OCI-LY7 (cell line): ENCODE measurements at regions not wholly inside any gene's neighbourhood (a gene's known extent, or its start where the extent isn't known, plus 50 kb on each side); places are given as distances from the start of the nearest gene placed in this dataset.

Experiments
- EZH2phosphoT487 ChIP-seq: fragments of 200-600 bp; sonication (generic); IDR thresholded peaks from 2 replicates; pipeline ENCODE4 v1.6.1; 2018; ENCODE audit warnings: low read depth, borderline replicate concordance, mild to moderate bottlenecking, mixed run types, antibody characterized with exemption, low read length, moderate library complexity, mixed read lengths
- TF ChIP-seq, protein P1 (sequence below): fragments of 200-600 bp; sonication (generic); conservative IDR thresholded peaks from 2 replicates; pipeline ENCODE4 v1.5.1; 2014; ENCODE audit warnings: mild to moderate bottlenecking, antibody characterized with exemption, low read length, moderate library complexity, mixed read lengths

DNA sequence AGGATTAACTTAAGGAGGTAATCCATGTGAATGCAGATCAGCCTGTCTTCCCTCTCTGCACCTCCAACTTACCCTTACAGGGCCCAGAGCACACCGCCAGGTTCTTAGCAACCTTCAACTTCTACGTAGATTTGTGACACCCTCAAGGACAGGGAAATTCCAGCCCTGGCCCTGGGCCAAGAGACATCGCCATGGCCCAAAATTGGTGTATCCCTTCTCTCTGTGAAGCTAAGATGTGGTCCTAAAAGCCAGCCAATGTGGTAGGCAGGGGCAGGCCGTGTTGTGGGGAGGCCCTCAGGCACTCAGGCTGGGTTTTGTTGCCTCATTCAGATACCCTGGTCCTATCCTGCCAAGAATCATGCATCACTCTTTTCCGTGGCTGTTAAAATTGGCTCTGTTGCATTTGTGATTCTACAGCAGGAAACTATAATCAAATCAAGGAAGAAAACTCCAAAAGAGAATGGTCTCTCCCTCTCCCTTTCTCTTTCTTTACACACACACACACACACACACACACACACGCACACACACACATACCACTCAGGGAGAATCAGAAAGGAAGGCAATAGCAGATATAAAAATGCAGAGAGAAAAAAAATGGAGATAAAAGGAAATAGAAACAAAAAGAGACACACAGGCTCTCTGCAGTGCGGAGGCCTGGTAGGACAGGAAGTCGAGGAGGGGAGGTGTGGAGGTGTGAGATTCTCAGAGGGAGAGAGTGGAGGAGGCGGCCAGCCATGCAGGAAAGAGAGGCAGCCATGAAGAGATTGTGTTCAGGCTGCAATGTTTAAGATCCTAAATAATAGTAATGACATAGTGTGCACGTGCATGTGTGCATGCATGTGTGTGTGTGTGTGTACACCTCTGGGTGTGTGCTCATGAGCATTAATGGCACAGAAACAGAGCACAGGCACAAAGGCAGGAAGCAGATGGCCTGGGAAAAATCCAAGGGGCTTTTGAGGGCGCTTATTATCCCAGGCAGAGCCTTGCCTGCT lies 201.8 kb upstream of the LRFN2 start:
- TF ChIP-seq, protein P1, sequence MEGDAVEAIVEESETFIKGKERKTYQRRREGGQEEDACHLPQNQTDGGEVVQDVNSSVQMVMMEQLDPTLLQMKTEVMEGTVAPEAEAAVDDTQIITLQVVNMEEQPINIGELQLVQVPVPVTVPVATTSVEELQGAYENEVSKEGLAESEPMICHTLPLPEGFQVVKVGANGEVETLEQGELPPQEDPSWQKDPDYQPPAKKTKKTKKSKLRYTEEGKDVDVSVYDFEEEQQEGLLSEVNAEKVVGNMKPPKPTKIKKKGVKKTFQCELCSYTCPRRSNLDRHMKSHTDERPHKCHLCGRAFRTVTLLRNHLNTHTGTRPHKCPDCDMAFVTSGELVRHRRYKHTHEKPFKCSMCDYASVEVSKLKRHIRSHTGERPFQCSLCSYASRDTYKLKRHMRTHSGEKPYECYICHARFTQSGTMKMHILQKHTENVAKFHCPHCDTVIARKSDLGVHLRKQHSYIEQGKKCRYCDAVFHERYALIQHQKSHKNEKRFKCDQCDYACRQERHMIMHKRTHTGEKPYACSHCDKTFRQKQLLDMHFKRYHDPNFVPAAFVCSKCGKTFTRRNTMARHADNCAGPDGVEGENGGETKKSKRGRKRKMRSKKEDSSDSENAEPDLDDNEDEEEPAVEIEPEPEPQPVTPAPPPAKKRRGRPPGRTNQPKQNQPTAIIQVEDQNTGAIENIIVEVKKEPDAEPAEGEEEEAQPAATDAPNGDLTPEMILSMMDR = no peak
- TF ChIP-seq EZH2phosphoT487 = no peak
